H9 (cell line): ENCODE measurements at regions not wholly inside any gene's neighbourhood (a gene's known extent, or its start where the extent isn't known, plus 50 kb on each side); places are given as distances from the start of the nearest gene placed in this dataset.

Experiments used
- DNase-seq: peaks from one replicate; pipeline ENCODE4 v3.0.0-alpha.2; 2017
- H2AFZ ChIP-seq: one replicate; pipeline ENCODE4 v1.6.1; 2013; ENCODE audit warnings: mild to moderate bottlenecking, low read length, control low read depth, moderate library complexity
- H2AK5ac ChIP-seq: 2 replicates; pipeline ENCODE4 v1.6.1; 2013; ENCODE audit warnings: low read length, control low read depth, mixed read lengths; ENCODE audit not compliant: insufficient read length
- H2BK120ac ChIP-seq: one replicate; pipeline ENCODE4 v1.6.1; 2013; ENCODE audit warnings: low read depth, mild to moderate bottlenecking, low read length, control low read depth, inconsistent platforms; ENCODE audit not compliant: poor library complexity, severe bottlenecking
- H2BK12ac ChIP-seq: 2 replicates; pipeline ENCODE4 v1.6.1; 2013; ENCODE audit warnings: low read length, control low read depth, mixed read lengths, low read depth; ENCODE audit not compliant: insufficient read length
- H2BK15ac ChIP-seq: 2 replicates; pipeline ENCODE4 v1.6.1; 2013; ENCODE audit warnings: low read depth, low read length, control low read depth
- H2BK20ac ChIP-seq: one replicate; pipeline ENCODE4 v1.6.1; 2013; ENCODE audit warnings: low read depth, mild to moderate bottlenecking, low read length, control low read depth, inconsistent platforms; ENCODE audit not compliant: poor library complexity, severe bottlenecking
- H2BK5ac ChIP-seq: 2 replicates; pipeline ENCODE4 v1.6.1; 2013; ENCODE audit warnings: low read length, control low read depth, mixed read lengths; ENCODE audit not compliant: insufficient read length
- H3K14ac ChIP-seq: 2 replicates; pipeline ENCODE4 v1.6.1; 2013; ENCODE audit warnings: low read length, control low read depth; ENCODE audit not compliant: insufficient read depth
- H3K18ac ChIP-seq: 2 replicates; pipeline ENCODE4 v1.6.1; 2013; ENCODE audit warnings: low read depth, mild to moderate bottlenecking, mixed read lengths, low read length, control low read depth; ENCODE audit not compliant: insufficient read length
- H3K23ac ChIP-seq: 2 replicates; pipeline ENCODE4 v1.6.1; 2013; ENCODE audit warnings: low read length, control low read depth, mixed read lengths, low read depth; ENCODE audit not compliant: insufficient read length
- H3K23me2 ChIP-seq: 2 replicates; pipeline ENCODE4 v1.6.1; 2013; ENCODE audit warnings: low read depth, mild to moderate bottlenecking, mixed read lengths, low read length, control low read depth; ENCODE audit not compliant: insufficient read length, poor library complexity, severe bottlenecking
- H3K27ac ChIP-seq: 2 replicates; pipeline ENCODE4 v1.5.1; 2013; ENCODE audit warnings: low read length, control low read depth, mixed read lengths, low read depth; ENCODE audit not compliant: insufficient read length
- H3K27me3 ChIP-seq: 2 replicates; pipeline ENCODE4 v1.6.1; 2013; ENCODE audit warnings: low read length, control low read depth, inconsistent platforms; ENCODE audit not compliant: insufficient read depth
- H3K4ac ChIP-seq: 2 replicates; pipeline ENCODE4 v1.6.1; 2013; ENCODE audit warnings: low read depth, mild to moderate bottlenecking, control low read depth, inconsistent platforms, low read length, moderate library complexity
- H3K4me1 ChIP-seq: 2 replicates; pipeline ENCODE4 v1.6.1; 2013; ENCODE audit warnings: low read length, control low read depth, inconsistent platforms; ENCODE audit not compliant: insufficient read depth
- H3K4me2 ChIP-seq: 2 replicates; pipeline ENCODE4 v1.6.1; 2013; ENCODE audit warnings: low read length, control low read depth, mixed read lengths; ENCODE audit not compliant: insufficient read length, insufficient read depth
- H3K56ac ChIP-seq: 2 replicates; pipeline ENCODE4 v1.6.1; 2013; ENCODE audit warnings: low read depth, mild to moderate bottlenecking, mixed read lengths, low read length, control low read depth; ENCODE audit not compliant: insufficient read length
- H3K79me1 ChIP-seq: 2 replicates; pipeline ENCODE4 v1.6.1; 2013; ENCODE audit warnings: low read depth, mild to moderate bottlenecking, moderate library complexity, low read length, control low read depth, inconsistent platforms; ENCODE audit not compliant: insufficient read depth, poor library complexity, severe bottlenecking
- H3K79me2 ChIP-seq: 2 replicates; pipeline ENCODE4 v1.6.1; 2013; ENCODE audit warnings: low read length, control low read depth, inconsistent platforms; ENCODE audit not compliant: insufficient read depth
- H3K9ac ChIP-seq: 2 replicates; pipeline ENCODE4 v1.6.1; 2013; ENCODE audit warnings: low read length, control low read depth, mixed read lengths; ENCODE audit not compliant: insufficient read length; ENCODE audit errors: extremely low read depth
- H3K9me3 ChIP-seq: one replicate; pipeline ENCODE4 v1.6.1; 2013; ENCODE audit warnings: low read depth, low read length, inconsistent platforms; ENCODE audit not compliant: control insufficient read depth
- H3T11ph ChIP-seq: one replicate; pipeline ENCODE4 v1.6.1; 2013; ENCODE audit warnings: mild to moderate bottlenecking, low read length, control low read depth, inconsistent platforms
- H4K20me1 ChIP-seq: one replicate; pipeline ENCODE4 v1.6.1; 2013; ENCODE audit not compliant: control insufficient read depth, insufficient read length, insufficient read depth
- H4K5ac ChIP-seq: 2 replicates; pipeline ENCODE4 v1.6.1; 2013; ENCODE audit warnings: low read depth, mild to moderate bottlenecking, mixed read lengths, low read length, control low read depth; ENCODE audit not compliant: insufficient read length
- H4K8ac ChIP-seq: replicated peaks from 2 replicates; pipeline ENCODE4 v1.6.1; 2013; ENCODE audit warnings: low read length, control low read depth, mixed read lengths, low read depth; ENCODE audit not compliant: insufficient read length
- H4K91ac ChIP-seq: 2 replicates; pipeline ENCODE4 v1.6.1; 2013; ENCODE audit warnings: low read depth, mild to moderate bottlenecking, moderate library complexity, mixed read lengths, low read length, control low read depth; ENCODE audit not compliant: insufficient read length
- H3K27ac Mint-ChIP-seq, 3 experiments: 2 replicates in 2 of 3; 3 replicates in 1 of 3; pipeline ENCODE4 v1.8.0; 2020 to 2021; ENCODE audit warnings: mixed read lengths in 3 of 3, mild to moderate bottlenecking in 1 of 3, moderate library complexity in 1 of 3
- H3K27me3 Mint-ChIP-seq: 2 replicates; pipeline ENCODE4 v1.8.0; 2021; ENCODE audit warnings: low read depth, mild to moderate bottlenecking, moderate library complexity, mixed read lengths
- H3K36me3 Mint-ChIP-seq, 3 experiments: 2 replicates in 2 of 3; 3 replicates in 1 of 3; pipeline ENCODE4 v1.8.0; 2020 to 2021; ENCODE audit warnings: low read depth in 3 of 3, mixed read lengths in 3 of 3; ENCODE audit not compliant: insufficient read depth in 1 of 3
- H3K4me1 Mint-ChIP-seq, 2 experiments: 2 replicates each; pipeline ENCODE4 v1.8.0; 2020; ENCODE audit warnings: mixed read lengths in 2 of 2
- H3K4me3 Mint-ChIP-seq, 2 experiments: 2 replicates in 1 of 2; 3 replicates in 1 of 2; pipeline ENCODE4 v1.8.0; 2020 to 2021; ENCODE audit warnings: mild to moderate bottlenecking in 2 of 2, mixed read lengths in 2 of 2, moderate library complexity in 1 of 2
- H3K9me3 Mint-ChIP-seq, 2 experiments: 2 replicates in 1 of 2; 3 replicates in 1 of 2; pipeline ENCODE4 v1.8.0; 2020; ENCODE audit warnings: mild to moderate bottlenecking in 2 of 2, mixed read lengths in 2 of 2, moderate library complexity in 1 of 2
- CTCF ChIP-seq: fragments of 200-600 bp; sonication (generic); conservative IDR thresholded peaks from 3 replicates; pipeline ENCODE4 v1.8.0; 2021; ENCODE audit warnings: antibody characterized with exemption, mild to moderate bottlenecking
- WGBS: extraction: QIAGEN DNeasy Blood & Tissue Kit; methylation state at CpG from one replicate; pipeline ENCODE4 v1.1.7; 2013; ENCODE audit warnings: missing lambda C conversion rate, low lambda C conversion rate, mixed read lengths; ENCODE audit not compliant: insufficient read length; ENCODE audit errors: extremely low coverage; 5-methylcytosine and 5-hydroxymethylcytosine counted together

GRCh38 chr2:239763433-239764097 lies 261.6 kb downstream of the NDUFA10 start:
- H2AFZ ChIP-seq: no peak overlapping the region
- H3K27ac ChIP-seq: no peak overlapping the region

More at GRCh38 chr2:239763433-239764097, 261.6 kb downstream of the NDUFA10 start:
- H3K23ac ChIP-seq: no peak overlapping the region
- Mint-ChIP-seq H3K9me3 (peaks cover 0 to 5% of the 10 kb centered on the region in 2 experiments; a peak in 2 of 5 replicates), H3K27ac (no peak overlapping the region), H3K4me3 (no peak overlapping the region), H3K4me1 (no peaks in the 10 kb centered on the region), H3K27me3 (peaks cover 9% of the 10 kb centered on the region), H3K36me3 (no peaks in the 10 kb centered on the region; a peak in 1 of 7 replicates)
- no peaks in the 10 kb centered on the region for H3K79me1 ChIP-seq
- H2BK20ac ChIP-seq: no peak overlapping the region
- no peak overlapping the region for H3K9ac ChIP-seq
- H3K18ac ChIP-seq: no peak overlapping the region
- H4K20me1 ChIP-seq: no peaks in the 10 kb centered on the region
- no peaks in the 10 kb centered on the region for H3K4me1 ChIP-seq
- no CpG with 5 or more reads among the region's 13 CpGs for WGBS
- H3T11ph ChIP-seq: no peak overlapping the region
- H2AK5ac ChIP-seq: no peak overlapping the region
- peak; percentile 62 for DNase-seq
- H2BK15ac ChIP-seq: no peak overlapping the region
- H4K5ac ChIP-seq: no peak overlapping the region
- no peak overlapping the region for H3K4ac ChIP-seq
- H3K4me2 ChIP-seq: no peak overlapping the region
- H2BK120ac ChIP-seq: no peak overlapping the region
- no peak overlapping the region for H4K91ac ChIP-seq
- H3K56ac ChIP-seq: no peak overlapping the region
- TF ChIP-seq CTCF: peak; percentile 55
- H2BK12ac ChIP-seq: no peak overlapping the region
- no peaks in the 10 kb centered on the region for H3K23me2 ChIP-seq
- no peak overlapping the region for H4K8ac ChIP-seq
- no peak overlapping the region for H2BK5ac ChIP-seq
- H3K14ac ChIP-seq: no peak overlapping the region
- no peaks in the 10 kb centered on the region for H3K27me3 ChIP-seq
- no peaks in the 10 kb centered on the region for H3K79me2 ChIP-seq
- no peaks in the 10 kb centered on the region for H3K9me3 ChIP-seq
